GM12878 (cell line): ENCODE measurements at regions not wholly inside any gene's neighbourhood (a gene's known extent, or its start where the extent isn't known, plus 50 kb on each side); places are given as distances from the start of the nearest gene placed in this dataset.

ENCODE experiments used
- ATAC-seq: fragments of 200-7000 bp; cut with Tn5 transposase; 3 replicates; pipeline ENCODE4 v1.9.1; 2020; ENCODE audit warnings: mild to moderate bottlenecking, moderate library complexity
- BruUV-seq: library from RNA; stranded (reverse); fragments of 400-500 nt; replicated peaks from 2 replicates; lab custom pipeline; 2021; lab: Mats Ljungman, UMichigan
- CTCF ChIA-PET: fragments of 300-600 bp; sonication (Branson Sonifier 250); formaldehyde crosslinking; extraction: SDS; loops from one replicate; lab custom pipeline; 2021; ENCODE audit warnings: inconsistent platforms; lab: Yijun Ruan, JAX
- POLR2A ChIA-PET: fragments of 350-600 bp; formaldehyde crosslinking; extraction: SDS; loops from one replicate; lab custom pipeline; 2021; ENCODE audit warnings: inconsistent platforms; lab: Charles Lee
- RAD21 ChIA-PET: fragments of 300-600 bp; sonication (Branson Sonifier 250); formaldehyde crosslinking; loops from one replicate; lab custom pipeline; 2023; ENCODE audit warnings: antibody characterized with exemption; ENCODE audit not compliant: unreplicated experiment; lab: Charles Lee
- SMC1A ChIA-PET: fragments of 300-600 bp; sonication (Branson Sonifier 250); formaldehyde crosslinking; loops from one replicate; lab custom pipeline; 2023; ENCODE audit not compliant: unreplicated experiment, uncharacterized antibody; lab: Charles Lee
- DNase-seq: peaks from one replicate; pipeline ENCODE4 v3.0.0-alpha.2; 2011; ENCODE audit warnings: low read depth, low spot score
- FAIRE-seq: peaks from 3 replicates; lab custom pipeline; 2011; peaks lifted over from hg19 to GRCh38; lab: Jason Lieb, UNC
- H2AFZ ChIP-seq: 2 replicates; pipeline ENCODE4 v1.6.0; 2011; ENCODE audit warnings: low read depth, low read length, control low read depth; ENCODE audit not compliant: control insufficient read depth
- H3K27ac ChIP-seq: 2 replicates; pipeline ENCODE4 v1.5.1; 2011; ENCODE audit warnings: control low read depth; ENCODE audit not compliant: control insufficient read depth, insufficient read depth
- H3K27me3 ChIP-seq, 2 experiments: replicated peaks in 1 of 2; 2 replicates each; pipeline versions ENCODE4 v1.6.0 to v1.6.1; 2011; ENCODE audit warnings: low read length in 1 of 2; ENCODE audit not compliant: control insufficient read depth in 2 of 2, insufficient read depth in 2 of 2
- H3K36me3 ChIP-seq, 2 experiments: 2 replicates each; pipeline ENCODE4 v1.5.1; 2011; ENCODE audit warnings: low read length in 1 of 2; ENCODE audit not compliant: control insufficient read depth in 2 of 2, insufficient read depth in 2 of 2
- H3K4me1 ChIP-seq: 2 replicates; pipeline ENCODE4 v1.6.1; 2011; ENCODE audit warnings: mild to moderate bottlenecking, low read length, moderate library complexity, mixed read lengths; ENCODE audit not compliant: control insufficient read depth, insufficient read depth
- H3K4me2 ChIP-seq: 2 replicates; pipeline ENCODE4 v1.6.0; 2011; ENCODE audit warnings: control low read depth; ENCODE audit not compliant: control insufficient read depth, insufficient read depth
- H3K4me3 ChIP-seq: fragments of 200-600 bp; sonication (generic); 2 replicates; pipeline ENCODE4 v1.5.1; 2016
- H3K79me2 ChIP-seq: 2 replicates; pipeline ENCODE4 v1.6.0; 2011; ENCODE audit warnings: low read length; ENCODE audit not compliant: control insufficient read depth, insufficient read depth
- H3K9ac ChIP-seq: 2 replicates; pipeline ENCODE4 v1.8.0; 2011; ENCODE audit warnings: low read length, control low read depth, mixed read lengths; ENCODE audit not compliant: control insufficient read depth, insufficient read depth
- H3K9me3 ChIP-seq: replicated peaks from 3 replicates; pipeline ENCODE4 v1.5.1; 2011; ENCODE audit warnings: mild to moderate bottlenecking, low read length; ENCODE audit not compliant: control insufficient read depth, insufficient read depth
- H4K20me1 ChIP-seq: 2 replicates; pipeline ENCODE4 v1.6.0; 2011; ENCODE audit not compliant: control insufficient read depth, insufficient read depth
- CEBPZ ChIP-seq: fragments of 150-350 bp; IDR thresholded peaks from 2 replicates; pipeline ENCODE4 v1.6.1; 2016; ENCODE audit warnings: low read depth, low read length
- ESRRA ChIP-seq: IDR thresholded peaks from 2 replicates; pipeline ENCODE4 v1.6.1; 2012; ENCODE audit warnings: mild to moderate bottlenecking, low read length, improper control_type of control experiment
- FOXM1 ChIP-seq: IDR thresholded peaks from 2 replicates; pipeline ENCODE4 v1.6.1; 2012; ENCODE audit warnings: low read depth, mild to moderate bottlenecking, inconsistent platforms, low read length, moderate library complexity
- MAX ChIP-seq: IDR thresholded peaks from 2 replicates; pipeline ENCODE4 v1.6.1; 2012; ENCODE audit warnings: low read depth, low read length, improper control_type of control experiment
- NRF1 ChIP-seq: conservative IDR thresholded peaks from 2 replicates; pipeline ENCODE4 v1.6.1; 2011; ENCODE audit warnings: mild to moderate bottlenecking, low read depth, low read length, improper control_type of control experiment
- ZNF207 ChIP-seq: fragments of 450-650 bp; IDR thresholded peaks from 2 replicates; pipeline ENCODE4 v1.6.1; 2014; ENCODE audit warnings: antibody characterized with exemption, mild to moderate bottlenecking, borderline replicate concordance
- WGBS: methylation state at CpG from one replicate; pipeline ENCODE4 v1.1.6; 2016; ENCODE audit warnings: low lambda C conversion rate; ENCODE audit not compliant: insufficient replicate concordance, insufficient coverage; ENCODE audit errors: missing lambda C conversion rate; 5-methylcytosine and 5-hydroxymethylcytosine counted together
- in situ Hi-C: fragments of 300-500 bp; cut with MboI; formaldehyde crosslinking; loops from 9 replicates; pipeline ENCODE4 v1.14.3; 2018; ENCODE audit warnings: mixed read lengths
- intact Hi-C: fragments of 100-400 bp; cut with micrococcal nuclease; formaldehyde crosslinking; loops from one replicate; pipeline ENCODE4 v1.14.2; 2022; ENCODE audit not compliant: unreplicated experiment

GRCh38 chr14:76615331-76615730 lies 145.9 kb upstream of the VASH1 start:
- ChIA-PET SMC1A (no interaction called here), POLR2A (no interaction called here), CTCF (no interaction called here), RAD21 (no interaction called here)
- H3K4me2 ChIP-seq: no peak overlapping the region
- H3K27ac ChIP-seq: no peak overlapping the region
- no peaks in the 10 kb centered on the region for H4K20me1 ChIP-seq
- 4% methylated on average over 9 of the region's 9 CpGs for WGBS
- no peak overlapping the region for H3K4me3 ChIP-seq
- no peaks in the 10 kb centered on the region for H3K36me3 ChIP-seq
- H2AFZ ChIP-seq: no peak overlapping the region
- no peak overlapping the region for H3K9ac ChIP-seq
- H3K9me3 ChIP-seq: peaks cover 2% of the 10 kb centered on the region; the same call in 2 of the 3 replicates
- FAIRE-seq (no peak), DNase-seq (no peak), ATAC-seq (no peak)
- H3K27me3 ChIP-seq: peaks cover 0 to 3% of the 10 kb centered on the region in 2 experiments; a peak in 1 of 4 replicates
- no TSS peak for BruUV-seq
- no peaks in the 10 kb centered on the region for H3K4me1 ChIP-seq
- in situ Hi-C loops: no loop called here
- TF ChIP-seq NRF1 (no peak), FOXM1 (no peak), ESRRA (no peak), CEBPZ (no peak), MAX (no peak), ZNF207 (no peak)
- intact Hi-C loops: no loop called here
- no peaks in the 10 kb centered on the region for H3K79me2 ChIP-seq
